ENCODE measurements at regions not wholly inside any gene's neighbourhood (a gene's known extent, or its start where the extent isn't known, plus 50 kb on each side); places are given as distances from the start of the nearest gene placed in this dataset.

GRCh38 chr2:9768388-9768787 lies 74.9 kb upstream of the TAF1B start:
- no peak for TF ChIP-seq POLR2A (IDR thresholded peaks at IDR 0.05)
- TF ChIP-seq, protein P1, sequence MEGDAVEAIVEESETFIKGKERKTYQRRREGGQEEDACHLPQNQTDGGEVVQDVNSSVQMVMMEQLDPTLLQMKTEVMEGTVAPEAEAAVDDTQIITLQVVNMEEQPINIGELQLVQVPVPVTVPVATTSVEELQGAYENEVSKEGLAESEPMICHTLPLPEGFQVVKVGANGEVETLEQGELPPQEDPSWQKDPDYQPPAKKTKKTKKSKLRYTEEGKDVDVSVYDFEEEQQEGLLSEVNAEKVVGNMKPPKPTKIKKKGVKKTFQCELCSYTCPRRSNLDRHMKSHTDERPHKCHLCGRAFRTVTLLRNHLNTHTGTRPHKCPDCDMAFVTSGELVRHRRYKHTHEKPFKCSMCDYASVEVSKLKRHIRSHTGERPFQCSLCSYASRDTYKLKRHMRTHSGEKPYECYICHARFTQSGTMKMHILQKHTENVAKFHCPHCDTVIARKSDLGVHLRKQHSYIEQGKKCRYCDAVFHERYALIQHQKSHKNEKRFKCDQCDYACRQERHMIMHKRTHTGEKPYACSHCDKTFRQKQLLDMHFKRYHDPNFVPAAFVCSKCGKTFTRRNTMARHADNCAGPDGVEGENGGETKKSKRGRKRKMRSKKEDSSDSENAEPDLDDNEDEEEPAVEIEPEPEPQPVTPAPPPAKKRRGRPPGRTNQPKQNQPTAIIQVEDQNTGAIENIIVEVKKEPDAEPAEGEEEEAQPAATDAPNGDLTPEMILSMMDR (IDR thresholded peaks at IDR 0.05 in 4 of 5, conservative IDR thresholded peaks at IDR 0.05 in 1 of 5) = peak; percentile 21 to 47 (median 44)
